GM18498 (cell line): ENCODE measurements at regions not wholly inside any gene's neighbourhood (a gene's known extent, or its start where the extent isn't known, plus 50 kb on each side); places are given as distances from the start of the nearest gene placed in this dataset.
"Not testable (repeated sequence)": the region's sequence is repeated elsewhere in the genome, so short reads cannot be mapped to it uniquely, and the experiment has no call there.

Experiments
- ATAC-seq: cut with Tn5 transposase; IDR thresholded peaks from one replicate; pipeline ENCODE4 v1.9.1; 2021; ENCODE audit warnings: mild to moderate bottlenecking, moderate library complexity; ENCODE audit not compliant: unreplicated experiment

DNA sequence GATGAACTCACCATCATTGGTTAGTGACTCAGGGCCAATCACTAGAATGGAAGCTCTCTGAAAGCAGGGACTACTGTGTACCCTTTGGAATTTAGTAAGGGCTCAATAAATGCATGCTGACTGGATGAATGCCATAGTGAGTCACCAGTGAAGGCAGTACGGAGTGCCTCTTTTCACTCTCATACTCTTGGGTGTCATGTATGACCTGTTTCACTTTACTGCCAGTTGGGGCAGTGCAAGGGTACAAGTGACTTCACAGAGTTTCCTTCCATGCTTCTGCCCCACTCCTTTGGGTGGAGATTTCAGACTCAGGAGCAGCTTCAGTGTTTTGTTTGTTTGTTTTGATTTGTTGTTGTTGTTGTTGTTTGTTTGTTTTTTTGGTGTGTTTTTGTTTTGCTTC lies 57.7 kb downstream of the SOX3 start:
- ATAC-seq = no peak

DNA sequence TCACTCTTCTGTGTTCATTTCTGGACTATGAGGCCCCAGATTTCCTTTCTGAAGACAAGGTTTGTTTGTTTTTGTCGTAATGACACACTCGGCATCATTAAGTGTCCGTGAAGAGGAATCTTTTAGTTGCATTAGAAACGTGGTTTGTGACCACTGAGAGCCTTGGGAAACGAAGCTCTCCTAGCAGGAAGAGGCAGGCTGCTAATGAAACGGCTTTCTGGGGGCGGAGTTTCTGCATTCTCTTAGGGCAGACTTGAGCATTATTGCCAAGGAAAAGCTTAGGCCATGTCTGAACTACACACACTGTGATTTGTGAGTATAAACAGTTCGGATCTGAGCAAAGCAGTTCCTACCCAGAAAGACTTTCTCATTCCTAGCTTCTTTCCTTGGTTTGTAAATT lies 64.0 kb downstream of the SOX3 start:
- ATAC-seq = no peak

DNA sequence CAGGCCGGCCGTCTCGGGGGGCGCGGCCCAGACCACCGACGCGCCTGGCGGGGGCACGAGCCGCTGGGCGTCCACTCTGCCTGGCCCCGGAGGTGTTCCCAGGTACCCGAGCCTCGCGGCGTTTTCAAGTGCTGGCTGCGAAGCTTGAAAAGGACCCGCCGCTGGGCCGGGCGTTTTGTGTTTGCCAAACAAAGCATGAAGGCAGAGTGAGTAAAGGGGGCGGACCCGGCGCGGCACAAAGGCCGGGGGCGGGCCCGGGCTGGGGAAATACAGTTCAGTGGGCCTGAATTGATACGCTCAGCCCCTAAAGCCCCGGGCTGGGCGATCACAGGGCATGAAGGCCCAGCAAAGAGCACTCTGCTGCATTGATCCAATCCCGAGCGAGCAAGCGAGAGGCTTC lies 65.4 kb downstream of the SOX3 start:
- ATAC-seq = no peak

DNA sequence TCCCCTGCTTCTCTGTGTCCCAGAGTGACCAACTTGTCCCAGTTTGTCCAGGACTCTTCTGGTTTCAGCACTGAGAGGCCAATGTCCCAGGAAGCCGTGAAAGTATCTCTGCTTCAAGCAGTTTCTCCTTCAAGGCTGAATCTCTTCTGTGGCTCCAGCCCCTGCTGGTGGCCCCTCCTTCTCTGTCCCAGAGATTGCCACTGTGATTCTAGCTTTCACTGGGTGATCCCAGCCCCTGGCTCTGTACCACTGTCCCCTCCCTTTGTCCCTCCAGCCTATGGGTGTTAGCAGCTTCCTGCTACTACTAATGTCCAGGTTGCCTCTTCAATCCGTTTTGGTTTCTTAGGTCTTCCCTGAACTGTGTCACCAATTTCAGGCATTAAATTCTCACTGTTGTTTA lies 70.5 kb downstream of the SOX3 start:
- no peak for ATAC-seq

DNA sequence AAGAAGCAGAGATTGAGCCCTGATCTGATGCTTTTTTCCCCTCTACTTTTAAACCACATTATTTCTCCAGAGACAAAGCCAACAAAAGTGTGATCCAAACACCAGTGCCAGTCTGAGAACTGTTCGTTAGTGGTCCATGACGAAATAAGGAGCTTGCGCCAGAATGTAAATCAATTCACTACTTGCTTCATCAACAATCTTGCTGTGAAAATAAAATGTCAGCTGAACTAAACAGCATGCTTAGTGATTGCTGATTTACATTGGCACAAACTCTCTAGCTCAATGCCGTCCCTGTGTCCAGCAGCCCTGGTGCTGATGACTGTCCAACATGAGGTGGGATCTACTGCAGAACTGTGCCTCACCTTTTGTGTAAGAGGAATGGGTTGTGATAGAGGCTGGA lies 71.3 kb downstream of the SOX3 start:
- ATAC-seq = no peak

DNA sequence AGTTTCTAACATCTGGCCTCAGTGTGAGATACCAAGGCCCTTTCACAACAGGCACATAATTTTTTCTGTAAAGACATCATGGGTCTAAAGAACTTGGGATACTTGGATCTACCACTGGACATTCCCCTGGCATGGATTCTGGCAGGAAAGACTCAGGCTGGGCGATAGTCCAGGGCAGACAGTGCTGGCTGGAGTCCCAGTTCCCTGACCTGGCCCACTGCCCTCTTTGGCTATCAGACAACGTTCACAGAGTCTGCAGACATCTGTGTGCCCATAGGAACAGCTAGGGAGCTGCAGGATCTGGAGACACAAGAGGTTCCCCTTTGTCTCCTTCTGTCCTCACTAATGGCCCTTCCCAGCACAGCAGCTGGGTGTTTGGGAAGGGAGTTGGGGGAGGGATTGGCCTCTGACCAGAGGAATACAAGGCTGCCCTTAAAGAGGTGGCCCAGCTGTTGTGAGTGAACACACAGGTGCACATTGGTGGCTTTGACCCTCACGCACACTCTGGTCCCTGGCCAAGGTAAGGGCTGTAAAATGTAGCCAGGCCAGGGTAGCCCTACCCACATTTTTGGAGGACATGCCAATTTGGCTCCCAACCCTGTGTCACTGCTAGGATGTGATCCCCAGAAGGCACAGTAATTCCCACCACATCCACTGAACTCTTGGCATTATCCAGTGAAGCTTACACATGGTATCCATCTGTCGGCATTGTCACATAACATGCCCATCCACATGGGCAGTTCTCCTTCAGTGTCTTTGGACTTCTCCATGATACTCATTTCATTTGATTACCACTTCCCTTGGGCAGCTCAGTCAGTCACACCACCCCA lies 72.3 kb downstream of the SOX3 start:
- ATAC-seq = no peak

DNA sequence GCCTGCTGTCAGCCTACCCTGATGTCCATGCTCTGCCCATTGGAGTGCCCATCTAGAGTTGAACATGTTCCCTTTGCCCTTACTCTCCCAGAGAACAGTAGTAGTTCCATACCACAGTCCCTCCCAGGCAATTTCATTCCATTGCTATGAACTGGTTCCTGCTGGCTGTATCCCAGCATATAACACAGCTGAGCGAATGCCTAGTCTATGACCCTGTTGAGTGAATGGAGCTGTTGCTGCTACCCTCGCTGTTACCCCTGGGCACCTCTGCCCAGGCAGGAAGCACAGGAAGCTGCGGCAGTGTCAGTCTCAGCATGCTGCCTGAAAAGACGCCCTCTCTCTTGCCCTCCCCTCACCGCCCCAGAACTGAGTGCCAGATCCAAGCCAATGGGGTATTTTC lies 73.3 kb downstream of the SOX3 start:
- no peak for ATAC-seq

DNA sequence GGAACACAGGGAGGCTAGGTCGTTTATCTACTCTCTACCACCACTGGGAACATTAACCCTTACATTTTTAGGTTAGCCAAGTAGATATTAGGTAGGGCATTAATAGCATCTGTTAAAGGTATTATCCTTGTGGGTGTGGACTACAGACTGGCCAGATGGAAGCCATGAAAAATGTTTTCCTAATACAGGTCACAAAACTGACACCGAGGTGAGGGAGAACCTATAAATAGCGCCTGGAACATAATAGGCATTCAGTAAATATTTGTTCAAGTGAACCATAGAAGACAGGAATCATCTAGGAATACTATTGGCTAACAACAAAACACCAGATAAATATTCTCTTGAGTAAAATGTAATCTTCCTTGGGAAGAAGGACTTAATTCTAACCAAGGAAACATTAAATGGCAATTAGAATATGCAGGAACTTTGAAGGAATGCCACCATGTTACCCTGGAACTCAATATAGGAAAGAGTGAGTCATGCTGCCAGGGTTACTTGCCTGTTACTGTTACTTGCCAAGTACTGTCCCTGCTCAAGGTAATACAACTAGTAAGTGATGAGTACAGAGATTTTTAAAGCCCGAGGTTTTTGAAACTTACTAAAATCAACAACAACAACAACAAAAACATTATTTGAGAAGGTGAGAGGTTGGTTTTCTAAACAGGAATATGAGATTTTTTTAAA lies 79.0 kb downstream of the SOX3 start:
- no peak for ATAC-seq

DNA sequence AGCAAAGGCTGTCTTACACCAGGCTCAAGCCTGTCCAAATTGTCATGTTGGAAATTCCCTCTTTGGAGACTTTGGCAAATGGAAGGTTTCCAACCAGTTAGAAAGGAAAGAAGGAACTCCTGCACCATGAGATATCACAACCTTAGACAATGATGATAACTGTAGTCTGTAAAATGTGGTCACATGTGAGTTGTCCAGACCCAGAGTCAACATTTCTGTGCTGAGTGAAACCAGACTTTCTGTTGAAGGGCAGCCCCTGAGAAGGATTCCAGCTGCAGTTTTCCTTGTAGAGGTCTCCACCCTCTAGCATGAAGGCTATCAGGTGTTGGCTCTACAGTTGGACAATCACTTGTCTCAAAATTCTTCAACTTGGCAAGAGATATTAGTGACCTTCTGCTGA lies 82.4 kb downstream of the SOX3 start:
- no peak for ATAC-seq

DNA sequence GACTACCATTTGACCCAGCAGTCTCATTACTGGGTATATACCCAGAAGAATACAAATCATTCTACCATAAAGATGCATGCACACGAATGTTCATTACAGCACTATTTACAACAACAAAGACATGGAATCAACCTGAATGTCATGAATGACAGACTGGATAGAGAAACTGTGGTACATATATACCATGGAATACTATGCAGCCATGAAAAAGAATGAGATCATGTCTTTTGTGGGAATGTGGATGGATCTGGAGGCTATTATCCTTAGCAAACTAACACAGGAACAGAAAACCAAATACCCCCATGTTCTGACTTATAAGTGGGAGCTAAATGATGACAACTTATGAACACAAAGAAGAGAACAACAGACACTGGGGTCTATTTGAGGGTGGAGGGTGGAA lies 102.7 kb downstream of the SOX3 start:
- ATAC-seq = not testable (repeated sequence)

DNA sequence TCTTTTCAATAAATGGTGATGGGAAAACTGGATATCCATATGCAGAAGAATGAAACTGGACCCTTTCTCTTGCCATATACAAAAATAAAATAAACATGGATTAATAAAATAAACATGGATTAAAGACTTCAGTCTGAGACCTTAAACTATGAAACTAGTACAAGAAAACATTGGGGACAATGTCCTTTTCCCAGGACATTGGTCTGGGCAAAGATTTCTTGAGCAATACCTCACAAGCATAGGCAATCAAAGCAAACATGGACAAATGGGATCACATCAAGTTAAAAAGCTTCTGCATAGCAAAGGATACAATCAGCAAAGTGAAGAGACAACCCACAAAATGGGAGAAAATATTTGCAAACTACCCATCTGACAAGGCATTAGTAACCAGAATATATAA lies 108.5 kb downstream of the SOX3 start:
- ATAC-seq = not testable (repeated sequence)

DNA sequence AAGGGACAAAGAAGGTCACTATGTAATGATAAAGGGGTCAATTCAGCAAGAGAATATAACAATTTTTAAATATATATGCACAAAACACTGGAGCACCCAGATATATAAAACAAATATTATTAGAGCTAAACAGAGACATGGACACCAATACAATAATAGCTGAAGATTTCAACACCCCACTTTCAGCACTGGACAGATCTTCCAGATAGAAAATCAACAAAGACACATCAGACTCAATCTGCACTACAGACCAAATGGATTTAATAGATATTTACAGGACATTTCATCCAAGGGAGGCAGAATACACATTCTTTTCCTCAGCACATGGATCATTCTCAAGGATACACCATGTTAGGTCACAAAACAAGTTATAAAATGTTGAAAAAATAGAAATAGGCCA lies 111.4 kb downstream of the SOX3 start:
- no peak for ATAC-seq

DNA sequence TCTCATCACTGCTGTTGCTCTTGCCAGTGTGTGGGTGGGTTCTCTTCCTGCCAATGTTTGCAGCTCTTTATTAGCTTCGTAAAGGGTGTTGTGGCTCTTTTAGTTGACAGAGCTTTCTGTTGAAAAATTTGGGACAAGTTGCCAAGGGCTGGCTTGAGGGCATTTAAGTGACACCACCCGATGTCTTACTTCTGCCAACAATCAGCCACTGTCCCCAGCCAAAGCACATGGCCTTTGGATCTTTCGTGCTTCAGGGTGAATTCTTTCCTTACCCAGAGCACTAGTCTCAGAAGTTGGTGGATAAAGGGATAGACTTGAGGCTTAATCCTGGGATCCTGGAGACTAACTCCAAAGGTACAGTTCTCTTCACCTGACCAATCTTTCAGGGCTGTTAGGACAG lies 113.6 kb downstream of the SOX3 start:
- no peak for ATAC-seq

DNA sequence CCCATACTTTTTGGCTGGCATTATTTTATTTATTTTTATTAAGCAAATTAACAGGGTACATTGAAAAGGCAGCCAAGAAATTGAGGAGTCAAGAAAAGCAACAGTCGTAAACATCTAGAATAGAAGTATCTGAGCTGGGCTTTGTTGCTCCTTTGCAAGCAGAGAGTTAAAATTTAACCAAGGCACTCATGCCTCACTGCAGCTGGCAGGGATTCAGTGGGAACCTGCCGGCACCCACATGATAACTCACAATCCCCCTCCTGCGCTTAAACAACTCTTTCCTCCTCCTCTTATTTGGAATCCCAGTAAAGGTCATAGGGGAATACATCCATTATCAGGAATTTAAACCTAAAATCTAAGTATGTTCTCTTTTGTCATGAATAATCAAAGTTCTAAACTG lies 115.5 kb downstream of the SOX3 start:
- ATAC-seq = no peak

DNA sequence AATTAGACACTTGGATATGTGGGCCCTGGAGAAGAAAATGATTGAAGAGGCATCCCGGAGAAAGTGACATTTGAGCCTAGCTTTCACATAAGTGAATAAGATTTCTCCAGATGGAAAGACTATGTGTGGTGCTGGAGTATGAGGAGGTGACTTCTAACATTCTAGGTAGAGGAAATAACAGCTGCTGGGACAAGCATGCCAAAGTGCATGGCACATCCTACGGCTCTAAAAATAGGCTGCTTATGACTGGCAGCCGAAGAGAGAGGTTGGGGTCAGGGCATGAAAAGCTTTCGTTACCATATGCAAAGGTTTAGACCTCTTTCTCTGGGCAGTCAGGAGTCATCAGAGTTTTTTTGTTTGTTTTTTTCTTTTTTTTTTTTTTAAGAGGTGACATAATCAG lies 142.0 kb downstream of the SOX3 start:
- no peak for ATAC-seq

DNA sequence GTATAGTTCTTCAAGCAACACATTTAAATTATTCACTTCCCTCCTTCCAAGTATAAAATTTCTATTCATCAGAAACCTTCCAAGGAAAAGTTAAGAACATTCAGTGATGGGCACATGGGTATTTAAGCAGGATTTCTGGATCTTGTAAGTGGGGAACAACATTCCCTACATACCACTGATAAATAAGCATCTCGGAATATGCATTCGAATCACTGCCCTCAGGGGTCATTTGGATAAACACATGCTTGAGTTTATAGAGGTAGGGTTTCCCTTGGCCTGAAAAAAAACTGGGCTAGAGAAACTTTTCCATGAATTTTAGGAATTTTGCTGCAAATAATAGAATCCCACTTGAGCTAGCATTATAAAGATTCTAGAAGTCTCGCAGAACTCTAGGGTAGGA lies 143.9 kb downstream of the SOX3 start:
- ATAC-seq = no peak

DNA sequence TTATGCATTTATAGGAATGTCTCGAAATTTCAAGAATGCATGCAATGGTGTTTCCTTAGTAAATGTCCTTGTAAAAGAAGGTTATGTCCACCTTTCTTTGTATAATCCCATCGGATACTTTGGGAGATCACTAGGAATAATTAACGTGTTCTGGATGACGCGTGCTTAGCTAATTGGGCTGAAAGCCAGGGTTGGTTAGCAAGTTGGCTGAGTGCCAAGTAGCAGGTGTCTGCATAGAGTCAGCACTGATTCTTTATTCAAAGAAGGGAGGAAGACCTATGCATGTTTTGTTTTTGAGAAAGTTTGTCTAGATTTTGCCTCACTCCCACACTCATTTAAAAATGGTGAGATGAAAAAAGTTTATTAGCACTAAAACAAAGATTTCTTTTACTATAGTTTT lies 144.6 kb downstream of the SOX3 start:
- ATAC-seq = no peak

DNA sequence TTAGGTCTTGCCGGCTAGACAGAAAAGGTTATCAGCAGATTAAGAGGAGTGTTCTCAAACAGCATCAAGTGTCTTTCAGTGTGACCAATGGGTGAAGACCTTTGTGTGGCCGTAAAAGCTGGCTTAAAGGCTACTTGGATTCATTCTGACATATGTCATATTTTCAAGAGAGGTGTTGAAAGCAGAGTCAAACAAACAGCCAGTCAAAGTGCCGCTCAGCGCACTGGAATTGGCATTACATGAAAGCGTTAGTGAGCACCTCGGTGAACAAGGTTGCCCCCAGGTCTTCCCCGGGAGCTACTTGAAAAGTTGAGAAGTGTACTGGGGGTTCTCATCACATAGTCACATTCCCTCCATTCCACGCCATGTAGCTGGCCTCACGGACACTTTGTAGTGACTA lies 148.9 kb downstream of the SOX3 start:
- ATAC-seq = no peak

DNA sequence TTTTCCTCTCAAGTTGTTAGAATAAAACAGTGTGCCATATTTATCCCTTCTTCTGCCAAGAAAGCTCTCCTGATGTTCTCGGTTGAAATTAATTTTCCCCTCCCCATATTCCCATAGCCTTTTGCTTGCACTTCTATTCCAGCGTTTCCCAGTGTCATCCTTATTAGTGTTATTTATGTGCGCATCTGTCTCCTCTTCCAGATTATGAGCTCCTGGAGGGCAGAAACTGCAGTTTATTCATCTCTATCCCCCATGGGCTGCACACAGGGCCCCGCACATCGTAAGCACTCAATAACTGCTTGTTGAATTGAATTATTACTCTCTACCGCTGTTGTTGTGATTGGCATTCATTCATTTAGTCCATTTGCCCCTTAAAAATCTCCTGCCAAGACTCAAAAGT lies 149.4 kb downstream of the SOX3 start:
- no peak for ATAC-seq

DNA sequence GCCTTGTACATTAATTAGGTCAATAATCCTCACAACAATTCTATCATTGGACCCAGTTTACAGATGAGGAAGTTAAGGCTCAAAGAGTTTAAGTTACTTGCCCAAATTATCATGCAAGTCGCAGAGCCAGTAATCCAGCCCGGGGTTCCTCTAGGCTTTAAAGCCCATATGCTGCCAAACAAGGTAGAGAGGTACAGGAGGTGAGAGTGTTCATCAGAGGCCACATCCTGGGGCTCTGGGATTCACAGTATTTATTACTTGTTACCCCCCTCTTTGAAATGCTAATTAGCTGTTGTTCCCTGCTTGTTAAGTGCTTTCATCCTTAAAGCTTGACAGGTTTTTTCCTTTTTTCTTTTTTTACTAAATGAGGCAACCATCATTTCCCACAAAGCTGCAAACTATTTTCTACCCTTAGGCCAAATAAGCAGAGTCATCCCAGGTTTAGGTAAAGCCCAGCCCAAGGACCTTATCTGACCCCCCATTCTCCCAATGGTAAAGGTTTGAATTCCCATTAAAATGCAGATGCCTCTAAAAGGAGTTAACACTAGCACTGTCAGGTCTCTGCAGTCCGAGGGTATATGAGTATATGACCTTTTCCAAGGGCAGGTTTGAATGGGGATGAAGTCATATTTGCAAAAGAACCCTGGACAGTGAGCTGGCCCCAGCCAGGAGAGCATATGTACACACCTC lies 150.3 kb downstream of the SOX3 start:
- ATAC-seq = no peak

DNA sequence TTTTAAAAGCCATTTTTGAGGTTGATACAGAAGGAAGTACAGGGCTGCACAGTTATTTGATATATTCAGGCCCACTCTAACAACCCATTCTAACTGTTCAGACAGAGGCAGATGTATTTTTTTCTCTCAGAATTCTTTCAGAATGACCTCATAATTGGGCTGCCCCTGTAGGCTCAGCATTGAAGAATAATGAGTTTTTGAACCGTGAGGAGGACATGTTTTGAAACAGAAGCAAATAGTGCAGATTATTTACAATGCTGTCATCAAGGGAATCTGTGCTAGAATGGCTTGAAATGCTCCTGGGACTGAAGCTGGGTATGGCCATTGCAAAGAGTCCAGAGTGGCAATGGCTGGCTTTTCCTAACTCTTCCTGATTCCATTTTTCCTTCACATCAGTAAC lies 158.1 kb downstream of the SOX3 start:
- no peak for ATAC-seq

DNA sequence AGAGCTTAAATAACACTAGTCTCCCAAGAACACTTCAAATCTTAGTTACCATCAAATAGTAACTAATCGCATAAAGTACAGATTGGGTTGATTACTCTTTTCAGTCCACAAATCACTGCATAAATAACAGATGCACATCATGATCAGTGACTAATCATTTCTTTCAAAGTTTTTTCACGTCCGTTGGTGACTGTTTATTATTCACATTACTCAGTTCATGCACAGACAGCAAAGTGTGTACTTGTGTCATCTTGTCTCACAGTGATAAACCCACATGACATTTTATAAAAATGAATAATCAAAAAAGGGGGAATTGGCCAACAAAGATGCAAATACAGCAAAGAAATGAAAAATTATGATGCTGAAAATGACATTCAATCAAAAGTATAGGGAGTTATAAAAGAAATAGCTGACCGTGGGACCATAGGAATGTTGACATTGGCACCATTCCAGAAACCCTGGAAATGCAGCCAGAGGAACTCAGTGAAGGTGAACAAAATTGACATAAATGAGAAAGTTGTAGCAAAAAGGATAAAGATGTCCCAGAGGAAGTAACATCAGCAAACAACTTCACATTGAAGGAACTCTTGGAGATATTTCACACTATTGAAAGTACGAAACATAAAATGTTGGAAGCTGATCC lies 161.5 kb downstream of the SOX3 start:
- ATAC-seq = no peak
